K562 (cell line): ENCODE measurements at regions not wholly inside any gene's neighbourhood (a gene's known extent, or its start where the extent isn't known, plus 50 kb on each side); places are given as distances from the start of the nearest gene placed in this dataset.

ENCODE experiments used
- ATAC-seq: fragments of 200-7000 bp; cut with Tn5 transposase; 3 replicates; pipeline ENCODE4 v1.9.1; 2020; ENCODE audit warnings: moderate library complexity
- BruUV-seq: library from RNA; stranded (reverse); fragments of 400-500 nt; replicated peaks from 2 replicates; lab custom pipeline; 2021; lab: Mats Ljungman, UMichigan
- CTCF ChIA-PET: fragments of 300-600 bp; formaldehyde crosslinking; extraction: SDS; loops from one replicate; lab custom pipeline; 2021; ENCODE audit warnings: low intra/inter-chr PET ratio; lab: Yijun Ruan, JAX
- POLR2A ChIA-PET: fragments of 300-600, 350-650 bp; sonication (Branson Sonifier 250); formaldehyde crosslinking; extraction: SDS; loops from one replicate; lab custom pipeline; 2021; ENCODE audit warnings: antibody characterized with exemption, inconsistent platforms; lab: Yijun Ruan, JAX
- DNase-seq, 4 experiments: peaks; one replicate each; pipeline versions ENCODE4 v3.0.0 to v3.0.0-alpha.2; 2011 to 2018; ENCODE audit warnings: low spot score in 3 of 4, mixed read lengths in 3 of 4; ENCODE audit errors: extremely low read depth in 1 of 4
- FAIRE-seq: peaks from 2 replicates; lab custom pipeline; 2011; peaks lifted over from hg19 to GRCh38; lab: Jason Lieb, UNC
- H2AFZ ChIP-seq: 2 replicates; pipeline ENCODE4 v1.6.0; 2011; ENCODE audit warnings: low read depth, low read length, control low read depth, inconsistent platforms
- H3K27ac ChIP-seq: fragments of 200-600 bp; 3 replicates; pipeline ENCODE4 v1.8.0; 2011; ENCODE audit warnings: low read depth, mild to moderate bottlenecking, control low read depth, inconsistent platforms, low read length, moderate library complexity, mixed read lengths; ENCODE audit errors: extremely low read depth
- H3K27me3 ChIP-seq, 2 experiments: fragments of 300-600 bp in 1 of 2; 2 replicates in 1 of 2; 3 replicates in 1 of 2; pipeline versions ENCODE4 v1.6.0 to v1.8.0; 2011; ENCODE audit warnings: inconsistent platforms in 2 of 2, low read length in 2 of 2, mild to moderate bottlenecking in 1 of 2, mixed read lengths in 1 of 2, moderate library complexity in 1 of 2; ENCODE audit not compliant: control insufficient read depth in 2 of 2, insufficient read depth in 2 of 2
- H3K36me3 ChIP-seq: fragments of 300-600 bp; 3 replicates; pipeline ENCODE4 v1.8.0; 2011; ENCODE audit warnings: mild to moderate bottlenecking, low read length, inconsistent platforms; ENCODE audit not compliant: control insufficient read depth, insufficient read depth
- H3K4me1 ChIP-seq, 2 experiments: fragments of 200-600 bp in 1 of 2; replicated peaks in 1 of 2; 2 replicates in 1 of 2; 3 replicates in 1 of 2; pipeline versions ENCODE4 v1.5.1 to v1.8.0; 2011; ENCODE audit warnings: inconsistent platforms in 2 of 2, low read length in 2 of 2, mild to moderate bottlenecking in 1 of 2, mixed read lengths in 1 of 2, moderate library complexity in 1 of 2; ENCODE audit not compliant: control insufficient read depth in 2 of 2, insufficient read depth in 2 of 2
- H3K4me2 ChIP-seq: 2 replicates; pipeline ENCODE4 v1.6.1; 2011; ENCODE audit warnings: low read length, control low read depth, inconsistent platforms, mixed read lengths; ENCODE audit not compliant: insufficient read depth
- H3K4me3 ChIP-seq: fragments of 200-600 bp; sonication (generic), shearing (Covaris generic); 2 replicates; pipeline ENCODE4 v1.5.1; 2016; ENCODE audit warnings: control low read depth, inconsistent platforms
- H3K79me2 ChIP-seq: fragments of 200-600 bp; 3 replicates; pipeline ENCODE4 v1.8.0; 2011; ENCODE audit warnings: low read length, inconsistent platforms; ENCODE audit not compliant: control insufficient read depth, insufficient read depth
- H3K9ac ChIP-seq, 2 experiments: 2 replicates each; pipeline versions ENCODE4 v1.6.0 to v1.6.1; 2011; ENCODE audit warnings: low read depth in 2 of 2, low read length in 2 of 2, control low read depth in 1 of 2, inconsistent platforms in 1 of 2, mild to moderate bottlenecking in 1 of 2, mixed read lengths in 1 of 2; ENCODE audit not compliant: insufficient read depth in 1 of 2
- H3K9me1 ChIP-seq: one replicate; pipeline ENCODE4 v1.6.0; 2011; ENCODE audit warnings: inconsistent platforms, mild to moderate bottlenecking, low read length, moderate library complexity; ENCODE audit not compliant: control insufficient read depth, insufficient read depth
- H3K9me3 ChIP-seq: replicated peaks from 2 replicates; pipeline ENCODE4 v1.5.1; 2011; ENCODE audit warnings: low read depth, low read length, inconsistent platforms; ENCODE audit not compliant: control insufficient read depth, insufficient read depth
- H4K20me1 ChIP-seq: replicated peaks from 2 replicates; pipeline ENCODE4 v1.6.1; 2011; ENCODE audit warnings: low read length, inconsistent platforms, mixed read lengths; ENCODE audit not compliant: control insufficient read depth, insufficient read depth
- HCFC1 ChIP-seq: IDR thresholded peaks from 2 replicates; pipeline ENCODE4 v1.6.1; 2012; ENCODE audit warnings: low read depth, low read length, improper control_type of control experiment
- KHSRP ChIP-seq: fragments of 450-650 bp; IDR thresholded peaks from 2 replicates; pipeline ENCODE4 v1.6.1; 2017
- ZFP36 ChIP-seq: fragments of 150-350 bp; IDR thresholded peaks from 2 replicates; pipeline ENCODE4 v1.6.1; 2018; ENCODE audit warnings: low read length, low read depth; ENCODE audit not compliant: partially characterized antibody
- ZNF253 ChIP-seq: fragments of 250-450 bp; sonication (Bioruptor Pico); conservative IDR thresholded peaks from 2 replicates; pipeline ENCODE4 v1.6.1; 2021; ENCODE audit warnings: mild to moderate bottlenecking
- in situ Hi-C: fragments of 300-500 bp; cut with MboI; formaldehyde crosslinking; loops from 4 replicates; pipeline ENCODE4 v1.15.0; 2018; ENCODE audit warnings: inconsistent platforms, mixed read lengths
- intact Hi-C: fragments of 100-400 bp; cut with micrococcal nuclease; formaldehyde crosslinking; loops from 2 replicates; pipeline ENCODE4 v1.14.2; 2022
- TF ChIP-seq, protein P1 (sequence below): fragments of 200-800 bp; sonication (Bioruptor generic); IDR thresholded peaks from 2 replicates; pipeline ENCODE4 v1.6.1; 2017; ENCODE audit warnings: missing genetic modification characterization, missing compliant biosample characterization
- TF ChIP-seq, protein P2 (sequence below): sonication (generic); formaldehyde crosslinking; IDR thresholded peaks from 2 replicates; pipeline ENCODE4 v1.8.0; 2022; ENCODE audit warnings: mild to moderate bottlenecking, low read depth, missing genetic modification reagents
- TF ChIP-seq, protein P3 (sequence below), 2 experiments: fragments of 250-450 bp in 1 of 2; fragments of 450-650 bp in 1 of 2; sonication (Bioruptor Pico) in 1 of 2; IDR thresholded peaks; 2 replicates each; pipeline versions ENCODE4 v1.6.1 to v1.8.0; 2016 to 2021; ENCODE audit warnings: mild to moderate bottlenecking in 2 of 2, moderate library complexity in 2 of 2, missing compliant biosample characterization in 1 of 2, missing genetic modification characterization in 1 of 2
- TF ChIP-seq, protein P4 (sequence below): fragments of 250-450 bp; sonication (Bioruptor Pico); IDR thresholded peaks from 2 replicates; pipeline ENCODE4 v1.4.0; 2020; ENCODE audit warnings: mild to moderate bottlenecking

DNA sequence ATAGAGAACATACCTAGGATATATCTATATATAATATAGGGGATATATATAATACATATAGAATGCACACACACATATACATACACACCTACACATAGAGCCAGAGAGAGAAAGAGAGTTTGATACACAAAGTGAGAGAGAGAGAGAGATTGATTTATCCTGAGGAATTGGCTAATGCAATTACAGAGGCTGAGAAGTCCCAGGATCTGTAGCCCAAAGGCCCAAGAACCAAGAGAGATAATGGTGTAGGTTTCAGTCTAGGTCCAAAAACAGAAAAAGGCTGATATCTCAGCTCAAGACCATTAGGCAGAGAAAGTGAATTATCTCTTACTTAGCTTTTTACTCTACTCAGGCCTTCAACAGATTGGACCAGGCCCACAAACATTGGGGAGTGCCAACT lies 715.0 kb upstream of the LCORL start:
- Histone ChIP-seq H3K9ac (no peak overlapping the region), H3K9me3 (no peaks in the 10 kb centered on the region), H3K9me1 (no peaks in the 10 kb centered on the region), H3K79me2 (no peaks in the 10 kb centered on the region), H3K4me1 (no peaks in the 10 kb centered on the region), H3K27ac (no peak overlapping the region), H2AFZ (no peak overlapping the region), H3K4me3 (no peak overlapping the region), H3K4me2 (no peak overlapping the region), H4K20me1 (no peaks in the 10 kb centered on the region), H3K36me3 (no peaks in the 10 kb centered on the region), H3K27me3 (no peaks in the 10 kb centered on the region)
- FAIRE-seq (no peak), ATAC-seq (no peak), DNase-seq (no peak)
- in situ Hi-C loops: no loop called here
- intact Hi-C loops: no loop called here
- BruUV-seq: no TSS peak
- ChIA-PET CTCF (no interaction called here), POLR2A (no interaction called here)
- no peak for TF ChIP-seq KHSRP
- TF ChIP-seq, protein P1, sequence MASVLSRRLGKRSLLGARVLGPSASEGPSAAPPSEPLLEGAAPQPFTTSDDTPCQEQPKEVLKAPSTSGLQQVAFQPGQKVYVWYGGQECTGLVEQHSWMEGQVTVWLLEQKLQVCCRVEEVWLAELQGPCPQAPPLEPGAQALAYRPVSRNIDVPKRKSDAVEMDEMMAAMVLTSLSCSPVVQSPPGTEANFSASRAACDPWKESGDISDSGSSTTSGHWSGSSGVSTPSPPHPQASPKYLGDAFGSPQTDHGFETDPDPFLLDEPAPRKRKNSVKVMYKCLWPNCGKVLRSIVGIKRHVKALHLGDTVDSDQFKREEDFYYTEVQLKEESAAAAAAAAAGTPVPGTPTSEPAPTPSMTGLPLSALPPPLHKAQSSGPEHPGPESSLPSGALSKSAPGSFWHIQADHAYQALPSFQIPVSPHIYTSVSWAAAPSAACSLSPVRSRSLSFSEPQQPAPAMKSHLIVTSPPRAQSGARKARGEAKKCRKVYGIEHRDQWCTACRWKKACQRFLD: no peak
- TF ChIP-seq, protein P2, sequence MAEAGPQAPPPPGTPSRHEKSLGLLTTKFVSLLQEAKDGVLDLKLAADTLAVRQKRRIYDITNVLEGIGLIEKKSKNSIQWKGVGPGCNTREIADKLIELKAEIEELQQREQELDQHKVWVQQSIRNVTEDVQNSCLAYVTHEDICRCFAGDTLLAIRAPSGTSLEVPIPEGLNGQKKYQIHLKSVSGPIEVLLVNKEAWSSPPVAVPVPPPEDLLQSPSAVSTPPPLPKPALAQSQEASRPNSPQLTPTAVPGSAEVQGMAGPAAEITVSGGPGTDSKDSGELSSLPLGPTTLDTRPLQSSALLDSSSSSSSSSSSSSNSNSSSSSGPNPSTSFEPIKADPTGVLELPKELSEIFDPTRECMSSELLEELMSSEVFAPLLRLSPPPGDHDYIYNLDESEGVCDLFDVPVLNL: no peak
- TF ChIP-seq, protein P3, sequence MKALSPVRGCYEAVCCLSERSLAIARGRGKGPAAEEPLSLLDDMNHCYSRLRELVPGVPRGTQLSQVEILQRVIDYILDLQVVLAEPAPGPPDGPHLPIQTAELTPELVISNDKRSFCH (CRISPR knock-in tag; IDR thresholded peaks at IDR 0.05): no peak
- TF ChIP-seq, protein P3 (tag; IDR thresholded peaks at IDR 0.05): no peak
- no peak for TF ChIP-seq ZNF253 (CRISPR knock-in tag)
- TF ChIP-seq ZFP36: no peak
- TF ChIP-seq, protein P4, sequence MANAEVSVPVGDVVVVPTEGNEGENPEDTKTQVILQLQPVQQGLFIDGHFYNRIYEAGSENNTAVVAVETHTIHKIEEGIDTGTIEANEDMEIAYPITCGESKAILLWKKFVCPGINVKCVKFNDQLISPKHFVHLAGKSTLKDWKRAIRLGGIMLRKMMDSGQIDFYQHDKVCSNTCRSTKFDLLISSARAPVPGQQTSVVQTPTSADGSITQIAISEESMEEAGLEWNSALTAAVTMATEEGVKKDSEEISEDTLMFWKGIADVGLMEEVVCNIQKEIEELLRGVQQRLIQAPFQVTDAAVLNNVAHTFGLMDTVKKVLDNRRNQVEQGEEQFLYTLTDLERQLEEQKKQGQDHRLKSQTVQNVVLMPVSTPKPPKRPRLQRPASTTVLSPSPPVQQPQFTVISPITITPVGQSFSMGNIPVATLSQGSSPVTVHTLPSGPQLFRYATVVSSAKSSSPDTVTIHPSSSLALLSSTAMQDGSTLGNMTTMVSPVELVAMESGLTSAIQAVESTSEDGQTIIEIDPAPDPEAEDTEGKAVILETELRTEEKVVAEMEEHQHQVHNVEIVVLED: no peak
- no peak for TF ChIP-seq HCFC1
